Hepatocyte (in vitro differentiated cells): ENCODE measurements at regions not wholly inside any gene's neighbourhood (a gene's known extent, or its start where the extent isn't known, plus 50 kb on each side); places are given as distances from the start of the nearest gene placed in this dataset.

Experiments
- DNase-seq: peaks from one replicate; pipeline ENCODE4 v3.0.0-alpha.2; 2016; ENCODE audit warnings: low spot score
- H2AFZ ChIP-seq: fragments of 200-600 bp; sonication (generic); 2 replicates; pipeline ENCODE4 v1.6.0; 2016; ENCODE audit warnings: antibody characterized with exemption, mild to moderate bottlenecking
- H3K27ac ChIP-seq: fragments of 200-600 bp; sonication (generic); 2 replicates; pipeline ENCODE4 v1.5.1; 2016; ENCODE audit warnings: mild to moderate bottlenecking
- H3K27me3 ChIP-seq: fragments of 200-600 bp; sonication (generic); 2 replicates; pipeline ENCODE4 v1.6.1; 2016
- H3K36me3 ChIP-seq: fragments of 200-600 bp; sonication (generic); replicated peaks from 2 replicates; pipeline ENCODE4 v1.5.1; 2016; ENCODE audit warnings: low read depth; ENCODE audit not compliant: insufficient read depth
- H3K4me1 ChIP-seq: fragments of 200-600 bp; sonication (generic); 2 replicates; pipeline ENCODE4 v1.5.1; 2016; ENCODE audit warnings: mild to moderate bottlenecking, moderate library complexity; ENCODE audit not compliant: insufficient read depth
- H3K4me2 ChIP-seq: fragments of 200-600 bp; sonication (generic); 2 replicates; pipeline ENCODE4 v1.6.0; 2016
- H3K4me3 ChIP-seq: fragments of 200-600 bp; sonication (generic); 2 replicates; pipeline ENCODE4 v1.5.1; 2016; ENCODE audit warnings: mild to moderate bottlenecking
- H3K79me2 ChIP-seq: fragments of 200-600 bp; sonication (generic); 2 replicates; pipeline ENCODE4 v1.6.0; 2017; ENCODE audit warnings: mild to moderate bottlenecking
- H3K9me2 ChIP-seq: fragments of 200-600 bp; sonication (generic); replicated peaks from 2 replicates; pipeline ENCODE4 v1.6.0; 2017; ENCODE audit warnings: mild to moderate bottlenecking; ENCODE audit not compliant: insufficient read depth
- H3K9me3 ChIP-seq: fragments of 200-600 bp; sonication (generic); 2 replicates; pipeline ENCODE4 v1.5.1; 2016; ENCODE audit warnings: low read depth, mild to moderate bottlenecking
- H4K20me1 ChIP-seq: fragments of 200-600 bp; sonication (generic); 2 replicates; pipeline ENCODE4 v1.6.0; 2016; ENCODE audit warnings: mild to moderate bottlenecking; ENCODE audit not compliant: insufficient read depth, poor library complexity, severe bottlenecking
- CTCF ChIP-seq: fragments of 200-600 bp; sonication (generic); IDR thresholded peaks from 2 replicates; pipeline ENCODE4 v1.5.1; 2016; ENCODE audit warnings: antibody characterized with exemption, mild to moderate bottlenecking; ENCODE audit not compliant: poor library complexity
- EZH2 ChIP-seq: fragments of 200-600 bp; sonication (generic); IDR thresholded peaks from 2 replicates; pipeline ENCODE4 v1.6.1; 2016; ENCODE audit warnings: antibody characterized with exemption, mild to moderate bottlenecking, borderline replicate concordance
- EZH2phosphoT487 ChIP-seq: fragments of 200-600 bp; sonication (generic); IDR thresholded peaks from one replicate; pipeline ENCODE4 v1.6.1; 2018; ENCODE audit warnings: antibody characterized with exemption, mild to moderate bottlenecking, low read depth, moderate library complexity; ENCODE audit not compliant: unreplicated experiment, severe bottlenecking
- WGBS: methylation state at CpG from one replicate; pipeline ENCODE4 v1.1.6; 2016; ENCODE audit warnings: low lambda C conversion rate; ENCODE audit errors: missing lambda C conversion rate; 5-methylcytosine and 5-hydroxymethylcytosine counted together

GRCh38 chr3:76039431-76039830, 254.1 kb upstream of the ZNF717 start:
- Histone ChIP-seq H4K20me1 (no peaks in the 10 kb centered on the region), H3K4me3 (no peak overlapping the region), H3K9me3 (no peaks in the 10 kb centered on the region), H3K4me2 (no peak overlapping the region), H3K27me3 (no peaks in the 10 kb centered on the region), H3K27ac (no peak overlapping the region), H3K79me2 (no peaks in the 10 kb centered on the region), H3K4me1 (no peaks in the 10 kb centered on the region), H2AFZ (no peak overlapping the region), H3K9me2 (no peaks in the 10 kb centered on the region), H3K36me3 (no peaks in the 10 kb centered on the region)
- TF ChIP-seq CTCF (no peak), EZH2phosphoT487 (no peak), EZH2 (no peak)
- no peak for DNase-seq

- Histone ChIP-seq H3K9me2 (no peaks in the 10 kb centered on the region), H2AFZ (no peak overlapping the region), H3K9me3 (no peaks in the 10 kb centered on the region), H3K27me3 (no peaks in the 10 kb centered on the region), H3K4me2 (no peak overlapping the region), H3K79me2 (no peaks in the 10 kb centered on the region), H4K20me1 (no peaks in the 10 kb centered on the region), H3K4me3 (no peak overlapping the region), H3K27ac (no peak overlapping the region), H3K4me1 (no peaks in the 10 kb centered on the region), H3K36me3 (no peaks in the 10 kb centered on the region)
- no peak for DNase-seq
- 86% methylated on average over 1 of the region's 1 CpG for WGBS
- TF ChIP-seq EZH2, result no peak
- TF ChIP-seq EZH2phosphoT487, result no peak
- TF ChIP-seq CTCF, result no peak
Observed at GRCh38 chr3:76040946-76041345, 255.6 kb upstream of the ZNF717 start.

DNA sequence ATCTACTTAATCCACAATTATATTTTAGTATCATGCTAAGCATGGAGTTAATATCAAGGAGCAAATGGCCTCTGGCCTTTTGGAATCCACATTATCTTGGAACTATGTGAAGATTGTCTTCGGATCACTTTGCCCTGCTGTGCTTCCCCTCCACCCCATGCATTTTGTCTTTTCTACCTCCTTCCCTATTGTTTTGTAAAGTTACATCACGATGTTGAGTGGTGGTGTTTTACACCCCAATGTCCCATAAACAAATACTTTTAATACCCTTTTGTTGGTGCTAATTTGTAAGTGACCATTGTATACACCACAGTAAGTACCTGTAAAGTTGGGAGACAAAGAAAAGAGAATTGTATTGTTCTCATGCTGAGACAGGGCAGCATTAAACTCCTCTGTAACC, 258.4 kb upstream of the ZNF717 start:
- H3K9me3 ChIP-seq, result no peaks in the 10 kb centered on the region
- no peaks in the 10 kb centered on the region for H4K20me1 ChIP-seq
- DNase-seq, result no peak
- H3K27me3 ChIP-seq, result no peaks in the 10 kb centered on the region
- no peaks in the 10 kb centered on the region for H3K79me2 ChIP-seq
- H3K4me1 ChIP-seq, result no peaks in the 10 kb centered on the region
- no peak for TF ChIP-seq EZH2phosphoT487
- no peak for TF ChIP-seq EZH2
- TF ChIP-seq CTCF, result no peak
- H3K9me2 ChIP-seq, result no peaks in the 10 kb centered on the region
- H3K4me3 ChIP-seq, result no peak overlapping the region
- H2AFZ ChIP-seq, result no peak overlapping the region
- no peaks in the 10 kb centered on the region for H3K36me3 ChIP-seq
- no peak overlapping the region for H3K4me2 ChIP-seq
- no peak overlapping the region for H3K27ac ChIP-seq
- WGBS, result 59% methylated on average over 2 of the region's 2 CpGs
